ENCODE measurements at regions not wholly inside any gene's neighbourhood (a gene's known extent, or its start where the extent isn't known, plus 50 kb on each side); places are given as distances from the start of the nearest gene placed in this dataset.

- intact Hi-C loops (cut with DNase I): no loop called here
- TF ChIP-seq, protein P1, sequence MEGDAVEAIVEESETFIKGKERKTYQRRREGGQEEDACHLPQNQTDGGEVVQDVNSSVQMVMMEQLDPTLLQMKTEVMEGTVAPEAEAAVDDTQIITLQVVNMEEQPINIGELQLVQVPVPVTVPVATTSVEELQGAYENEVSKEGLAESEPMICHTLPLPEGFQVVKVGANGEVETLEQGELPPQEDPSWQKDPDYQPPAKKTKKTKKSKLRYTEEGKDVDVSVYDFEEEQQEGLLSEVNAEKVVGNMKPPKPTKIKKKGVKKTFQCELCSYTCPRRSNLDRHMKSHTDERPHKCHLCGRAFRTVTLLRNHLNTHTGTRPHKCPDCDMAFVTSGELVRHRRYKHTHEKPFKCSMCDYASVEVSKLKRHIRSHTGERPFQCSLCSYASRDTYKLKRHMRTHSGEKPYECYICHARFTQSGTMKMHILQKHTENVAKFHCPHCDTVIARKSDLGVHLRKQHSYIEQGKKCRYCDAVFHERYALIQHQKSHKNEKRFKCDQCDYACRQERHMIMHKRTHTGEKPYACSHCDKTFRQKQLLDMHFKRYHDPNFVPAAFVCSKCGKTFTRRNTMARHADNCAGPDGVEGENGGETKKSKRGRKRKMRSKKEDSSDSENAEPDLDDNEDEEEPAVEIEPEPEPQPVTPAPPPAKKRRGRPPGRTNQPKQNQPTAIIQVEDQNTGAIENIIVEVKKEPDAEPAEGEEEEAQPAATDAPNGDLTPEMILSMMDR (IDR thresholded peaks at IDR 0.05): no peak
- no peak for TF ChIP-seq POLR2A (IDR thresholded peaks at IDR 0.05)
- ATAC-seq (no peak), DNase-seq (no peak)
- H3K27ac ChIP-seq: no peak overlapping the region
- no peaks in the 10 kb centered on the region for H3K36me3 ChIP-seq
- H3K27me3 ChIP-seq: no peaks in the 10 kb centered on the region
- no peak overlapping the region for H3K4me3 ChIP-seq
- no peaks in the 10 kb centered on the region for H3K4me1 ChIP-seq
- H3K9me3 ChIP-seq: no peaks in the 10 kb centered on the region
These were observed 146.2 kb upstream of the MBL2 start for GRCh38 chr10:52918714-52919305.

DNA sequence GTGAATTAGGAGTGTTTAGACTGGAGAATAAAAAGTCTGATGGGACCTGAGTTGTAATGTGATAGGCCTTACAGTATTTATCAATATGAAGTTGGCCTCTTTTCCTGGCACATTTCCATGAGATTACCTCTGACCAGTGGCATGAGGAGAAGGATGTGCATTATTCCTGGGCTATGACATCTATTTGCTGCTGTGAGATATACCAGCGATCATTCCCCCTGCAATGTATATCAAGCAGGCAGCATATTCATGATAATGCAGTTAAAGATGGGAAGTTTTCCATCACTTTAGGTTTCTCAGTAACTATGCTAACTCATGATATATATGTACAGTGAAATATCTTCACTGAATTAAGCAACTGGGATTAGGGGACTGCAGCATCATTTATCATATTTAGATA, 142.8 kb upstream of the MBL2 start:
- no peak for TF ChIP-seq POLR2A (IDR thresholded peaks at IDR 0.05)
- TF ChIP-seq, protein P1 (IDR thresholded peaks at IDR 0.05): no peak
- Histone ChIP-seq H3K4me1 (no peaks in the 10 kb centered on the region), H3K36me3 (no peaks in the 10 kb centered on the region), H3K27me3 (no peaks in the 10 kb centered on the region), H3K4me3 (no peak overlapping the region), H3K9me3 (no peaks in the 10 kb centered on the region), H3K27ac (no peak overlapping the region)
- no peak for ATAC-seq
- 21 to 42% (median 24%) methylated on average over 1 of the region's 1 CpG for WGBS, 4 donors
- intact Hi-C loops (cut with DNase I): no loop called here
- no peak for DNase-seq

GRCh38 chr10:52911163-52911562, 138.6 kb upstream of the MBL2 start:
- H3K27me3 ChIP-seq: no peaks in the 10 kb centered on the region
- no peaks in the 10 kb centered on the region for H3K36me3 ChIP-seq
- no peak overlapping the region for H3K4me3 ChIP-seq
- 85 to 97% (median 90%) methylated on average over 1 of the region's 1 CpG for WGBS, 4 donors
- DNase-seq (no peak), ATAC-seq (no peak)
- no peak overlapping the region for H3K27ac ChIP-seq
- intact Hi-C loops (cut with DNase I): no loop called here
- H3K9me3 ChIP-seq: no peaks in the 10 kb centered on the region
- H3K4me1 ChIP-seq: no peaks in the 10 kb centered on the region
- no peak for TF ChIP-seq POLR2A (IDR thresholded peaks at IDR 0.05)
- TF ChIP-seq, protein P1 (IDR thresholded peaks at IDR 0.05): no peak

DNA sequence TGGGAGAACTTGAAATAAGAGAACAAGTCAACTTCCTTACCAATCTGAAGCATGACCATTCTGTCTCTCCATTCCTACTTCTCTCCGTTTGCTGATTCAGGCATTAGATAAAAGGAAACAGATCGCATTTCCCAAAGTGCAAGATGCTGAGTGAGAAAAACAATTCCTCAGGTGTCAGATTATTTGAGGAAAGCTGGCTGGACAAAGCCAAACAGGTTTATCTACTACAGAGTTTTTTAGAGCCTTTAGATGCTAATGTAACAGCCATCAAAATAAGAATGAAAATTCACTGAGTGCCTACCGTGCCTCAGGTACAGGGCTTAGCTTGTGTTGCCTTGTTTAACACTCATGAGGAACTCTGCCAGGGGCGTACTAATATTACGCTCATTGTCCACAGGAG, 135.9 kb upstream of the MBL2 start:
- Histone ChIP-seq H3K9me3 (no peaks in the 10 kb centered on the region), H3K4me3 (no peak overlapping the region), H3K4me1 (no peaks in the 10 kb centered on the region), H3K27me3 (no peaks in the 10 kb centered on the region), H3K36me3 (no peaks in the 10 kb centered on the region), H3K27ac (no peak overlapping the region)
- no peak for TF ChIP-seq POLR2A (IDR thresholded peaks at IDR 0.05)
- TF ChIP-seq, protein P1 (IDR thresholded peaks at IDR 0.05): no peak
- intact Hi-C loops (cut with DNase I): no loop called here
- DNase-seq: no peak
- ATAC-seq: no peak
- 47 to 63% (median 56%) methylated on average over 5 of the region's 5 CpGs for WGBS, 4 donors

Measured in heart left ventricle (tissue), 16 donors.